HG03095 (cell line): ENCODE measurements at regions not wholly inside any gene's neighbourhood (a gene's known extent, or its start where the extent isn't known, plus 50 kb on each side); places are given as distances from the start of the nearest gene placed in this dataset.

Experiments
- ATAC-seq: cut with Tn5 transposase; IDR thresholded peaks from one replicate; pipeline ENCODE4 v1.9.1; 2021; ENCODE audit warnings: moderate library complexity; ENCODE audit not compliant: unreplicated experiment

GRCh38 chr7:49367072-49367471 is 406.4 kb upstream of the VWC2 start:
- ATAC-seq, result no peak

GRCh38 chr7:49371771-49372170 is 401.7 kb upstream of the VWC2 start:
- no peak for ATAC-seq

GRCh38 chr7:49376817-49377375 is 396.5 kb upstream of the VWC2 start:
- ATAC-seq, result no peak

- ATAC-seq, result no peak
These were observed 386.6 kb upstream of the VWC2 start for GRCh38 chr7:49386792-49387191.

GRCh38 chr7:49389871-49390479 is 383.5 kb upstream of the VWC2 start:
- ATAC-seq, result no peak

GRCh38 chr7:49396229-49396628 is 377.2 kb upstream of the VWC2 start:
- ATAC-seq, result no peak

- ATAC-seq, result no peak
These were observed 375.7 kb upstream of the VWC2 start for GRCh38 chr7:49397750-49398149.

GRCh38 chr7:49398236-49398635 is 375.2 kb upstream of the VWC2 start:
- no peak for ATAC-seq

- no peak for ATAC-seq
These were observed 374.7 kb upstream of the VWC2 start for GRCh38 chr7:49398746-49399145.

GRCh38 chr7:49400891-49401550 is 372.4 kb upstream of the VWC2 start:
- ATAC-seq, result no peak

- no peak for ATAC-seq
These were observed 369.6 kb upstream of the VWC2 start for GRCh38 chr7:49403844-49404243.

GRCh38 chr7:49407205-49407604 is 366.2 kb upstream of the VWC2 start:
- no peak for ATAC-seq

- ATAC-seq, result no peak
These were observed 356.4 kb upstream of the VWC2 start for GRCh38 chr7:49417034-49417433.

- no peak for ATAC-seq
These were observed 354.5 kb upstream of the VWC2 start for GRCh38 chr7:49418963-49419362.

GRCh38 chr7:49422564-49422963 is 350.9 kb upstream of the VWC2 start:
- ATAC-seq, result no peak

- ATAC-seq, result no peak
These were observed 349.3 kb upstream of the VWC2 start for GRCh38 chr7:49424109-49424508.

GRCh38 chr7:49425277-49425818 is 348.1 kb upstream of the VWC2 start:
- no peak for ATAC-seq

- no peak for ATAC-seq
These were observed 341.2 kb upstream of the VWC2 start for GRCh38 chr7:49432254-49432653.

- no peak for ATAC-seq
These were observed 339.6 kb upstream of the VWC2 start for GRCh38 chr7:49433794-49434193.

GRCh38 chr7:49434846-49435245 is 338.6 kb upstream of the VWC2 start:
- ATAC-seq, result no peak

GRCh38 chr7:49438281-49438680 is 335.2 kb upstream of the VWC2 start:
- ATAC-seq, result no peak

GRCh38 chr7:49443515-49443914 is 329.9 kb upstream of the VWC2 start:
- ATAC-seq, result no peak
